SJCRH30 (cell line): ENCODE measurements at regions not wholly inside any gene's neighbourhood (a gene's known extent, or its start where the extent isn't known, plus 50 kb on each side); places are given as distances from the start of the nearest gene placed in this dataset.
"Not testable (repeated sequence)": the region's sequence is repeated elsewhere in the genome, so short reads cannot be mapped to it uniquely, and the experiment has no call there.

Experiments used
- DNase-seq, 2 experiments: peaks; one replicate each; pipeline ENCODE4 v3.0.0-alpha.2; 2015 to 2020
- H3K27ac ChIP-seq: fragments of 250-450 bp; sonication (Bioruptor Pico); 2 replicates; pipeline ENCODE4 v1.5.1; 2020; ENCODE audit warnings: mild to moderate bottlenecking, moderate library complexity
- H3K27me3 ChIP-seq: fragments of 250-450 bp; sonication (Bioruptor Pico); 2 replicates; pipeline ENCODE4 v1.5.1; 2020; ENCODE audit warnings: mild to moderate bottlenecking, moderate library complexity
- H3K36me3 ChIP-seq: fragments of 250-450 bp; sonication (Bioruptor Pico); 2 replicates; pipeline ENCODE4 v1.5.1; 2020; ENCODE audit warnings: mild to moderate bottlenecking, moderate library complexity
- H3K4me1 ChIP-seq: fragments of 250-450 bp; sonication (Bioruptor Pico); 2 replicates; pipeline ENCODE4 v1.5.1; 2020; ENCODE audit warnings: mild to moderate bottlenecking, moderate library complexity
- H3K4me3 ChIP-seq: fragments of 250-450 bp; sonication (Bioruptor Pico); 2 replicates; pipeline ENCODE4 v1.5.1; 2020; ENCODE audit warnings: mild to moderate bottlenecking, moderate library complexity
- H3K9me3 ChIP-seq: fragments of 250-450 bp; sonication (Bioruptor Pico); replicated peaks from 2 replicates; pipeline ENCODE4 v1.5.1; 2020; ENCODE audit warnings: mild to moderate bottlenecking, moderate library complexity

GRCh38 chr20:53783768-53784167 lies 190.1 kb upstream of the ZNF217 start:
- Histone ChIP-seq H3K27me3 (no peaks in the 10 kb centered on the region), H3K27ac (no peak overlapping the region), H3K9me3 (no peaks in the 10 kb centered on the region), H3K36me3 (no peaks in the 10 kb centered on the region), H3K4me3 (no peak overlapping the region), H3K4me1 (peaks cover 13% of the 10 kb centered on the region)
- DNase-seq, result no peak

- no peak for DNase-seq
- H3K9me3 ChIP-seq, result no peaks in the 10 kb centered on the region
- no peaks in the 10 kb centered on the region for H3K36me3 ChIP-seq
- no peak overlapping the region for H3K4me3 ChIP-seq
- peaks cover 18% of the 10 kb centered on the region for H3K4me1 ChIP-seq
- no peak overlapping the region for H3K27ac ChIP-seq
- H3K27me3 ChIP-seq, result no peaks in the 10 kb centered on the region
Observed at GRCh38 chr20:53782612-53783246, 189.1 kb upstream of the ZNF217 start.

GRCh38 chr20:53779822-53780221 lies 186.2 kb upstream of the ZNF217 start:
- Histone ChIP-seq H3K4me3 (no peak overlapping the region), H3K27me3 (no peaks in the 10 kb centered on the region), H3K9me3 (no peaks in the 10 kb centered on the region), H3K27ac (no peak overlapping the region), H3K4me1 (peaks cover 7% of the 10 kb centered on the region), H3K36me3 (no peaks in the 10 kb centered on the region)
- no peak for DNase-seq

GRCh38 chr20:53778736-53779135 lies 185.1 kb upstream of the ZNF217 start:
- Histone ChIP-seq H3K4me1 (peaks cover 12% of the 10 kb centered on the region), H3K27ac (no peak overlapping the region), H3K9me3 (no peaks in the 10 kb centered on the region), H3K27me3 (no peaks in the 10 kb centered on the region), H3K4me3 (no peak overlapping the region), H3K36me3 (no peaks in the 10 kb centered on the region)
- DNase-seq, result no peak

- DNase-seq, result peak; percentile 37 to 77
Observed at GRCh38 chr20:53778041-53778516, 184.4 kb upstream of the ZNF217 start.

GRCh38 chr20:53777402-53777801 lies 183.8 kb upstream of the ZNF217 start:
- not testable (repeated sequence) for H3K36me3 ChIP-seq, H3K4me3 ChIP-seq, H3K9me3 ChIP-seq, H3K27me3 ChIP-seq, H3K27ac ChIP-seq, DNase-seq
- H3K4me1 ChIP-seq, result peaks cover 15% of the 10 kb centered on the region

More at GRCh38 chr20:53778041-53778516, 184.4 kb upstream of the ZNF217 start:
- Histone ChIP-seq H3K27ac (no peak overlapping the region), H3K9me3 (no peaks in the 10 kb centered on the region), H3K36me3 (no peaks in the 10 kb centered on the region), H3K27me3 (no peaks in the 10 kb centered on the region), H3K4me3 (no peak overlapping the region), H3K4me1 (peaks cover 15% of the 10 kb centered on the region)

GRCh38 chr20:53776858-53777257 lies 183.2 kb upstream of the ZNF217 start:
- DNase-seq, result no peak
- Histone ChIP-seq H3K9me3 (no peaks in the 10 kb centered on the region), H3K4me3 (no peak overlapping the region), H3K4me1 (peaks cover 15% of the 10 kb centered on the region), H3K36me3 (no peaks in the 10 kb centered on the region), H3K27ac (no peak overlapping the region), H3K27me3 (no peaks in the 10 kb centered on the region)

GRCh38 chr20:53774461-53775203 lies 181.0 kb upstream of the ZNF217 start:
- no peaks in the 10 kb centered on the region for H3K9me3 ChIP-seq
- peaks cover 15% of the 10 kb centered on the region for H3K4me1 ChIP-seq
- no peak for DNase-seq
- H3K36me3 ChIP-seq, result no peaks in the 10 kb centered on the region
- no peaks in the 10 kb centered on the region for H3K27me3 ChIP-seq
- peak overlapping the region; percentile 5; the same call in 1 of the 2 replicates for H3K27ac ChIP-seq
- H3K4me3 ChIP-seq, result no peak overlapping the region

- no peak for DNase-seq
- no peak overlapping the region for H3K4me3 ChIP-seq
- peaks cover 21% of the 10 kb centered on the region for H3K4me1 ChIP-seq
- no peaks in the 10 kb centered on the region for H3K27me3 ChIP-seq
- H3K27ac ChIP-seq, result peak overlapping the region; percentile 5; the same call in 1 of the 2 replicates
- no peaks in the 10 kb centered on the region for H3K36me3 ChIP-seq
- H3K9me3 ChIP-seq, result no peaks in the 10 kb centered on the region
Observed at GRCh38 chr20:53773792-53774401, 180.3 kb upstream of the ZNF217 start.

GRCh38 chr20:53773066-53773791 lies 179.6 kb upstream of the ZNF217 start:
- H3K4me1 ChIP-seq, result peaks cover 23% of the 10 kb centered on the region
- H3K27ac ChIP-seq, H3K27me3 ChIP-seq, DNase-seq, H3K36me3 ChIP-seq, H3K4me3 ChIP-seq, H3K9me3 ChIP-seq: not testable (repeated sequence)

- H3K27ac ChIP-seq, result no peak overlapping the region
- peak; percentile 31 to 74 for DNase-seq
Observed at GRCh38 chr20:53769041-53769440, 175.4 kb upstream of the ZNF217 start.

GRCh38 chr20:53768329-53768728 lies 174.7 kb upstream of the ZNF217 start:
- Histone ChIP-seq H3K27me3 (no peaks in the 10 kb centered on the region), H3K27ac (no peak overlapping the region), H3K4me3 (no peak overlapping the region), H3K9me3 (no peaks in the 10 kb centered on the region), H3K4me1 (peaks cover 13% of the 10 kb centered on the region), H3K36me3 (no peaks in the 10 kb centered on the region)
- DNase-seq, result no peak

More at GRCh38 chr20:53769041-53769440, 175.4 kb upstream of the ZNF217 start:
- peaks cover 13% of the 10 kb centered on the region for H3K4me1 ChIP-seq
- no peaks in the 10 kb centered on the region for H3K27me3 ChIP-seq
- no peaks in the 10 kb centered on the region for H3K9me3 ChIP-seq
- no peaks in the 10 kb centered on the region for H3K36me3 ChIP-seq
- H3K4me3 ChIP-seq, result no peak overlapping the region

GRCh38 chr20:53767206-53767930 lies 173.7 kb upstream of the ZNF217 start:
- no peaks in the 10 kb centered on the region for H3K9me3 ChIP-seq
- H3K4me1 ChIP-seq, result peaks cover 13% of the 10 kb centered on the region
- no peak overlapping the region for H3K4me3 ChIP-seq
- no peaks in the 10 kb centered on the region for H3K27me3 ChIP-seq
- no peaks in the 10 kb centered on the region for H3K36me3 ChIP-seq
- H3K27ac ChIP-seq, result no peak overlapping the region
- no peak for DNase-seq

GRCh38 chr20:53764415-53764800 lies 170.8 kb upstream of the ZNF217 start:
- Histone ChIP-seq H3K36me3 (no peaks in the 10 kb centered on the region), H3K4me1 (peaks cover 12% of the 10 kb centered on the region), H3K9me3 (no peaks in the 10 kb centered on the region), H3K27me3 (no peaks in the 10 kb centered on the region), H3K27ac (peak overlapping the region; percentile 11), H3K4me3 (peak overlapping the region; percentile 54)
- no peak for DNase-seq
